Hepatocyte (in vitro differentiated cells): ENCODE measurements at regions not wholly inside any gene's neighbourhood (a gene's known extent, or its start where the extent isn't known, plus 50 kb on each side); places are given as distances from the start of the nearest gene placed in this dataset.
"Not testable (repeated sequence)": the region's sequence is repeated elsewhere in the genome, so short reads cannot be mapped to it uniquely, and the experiment has no call there.

Experiments
- DNase-seq: peaks from one replicate; pipeline ENCODE4 v3.0.0-alpha.2; 2016; ENCODE audit warnings: low spot score
- H2AFZ ChIP-seq: fragments of 200-600 bp; sonication (generic); 2 replicates; pipeline ENCODE4 v1.6.0; 2016; ENCODE audit warnings: antibody characterized with exemption, mild to moderate bottlenecking
- H3K27ac ChIP-seq: fragments of 200-600 bp; sonication (generic); 2 replicates; pipeline ENCODE4 v1.5.1; 2016; ENCODE audit warnings: mild to moderate bottlenecking
- H3K27me3 ChIP-seq: fragments of 200-600 bp; sonication (generic); 2 replicates; pipeline ENCODE4 v1.6.1; 2016
- H3K36me3 ChIP-seq: fragments of 200-600 bp; sonication (generic); replicated peaks from 2 replicates; pipeline ENCODE4 v1.5.1; 2016; ENCODE audit warnings: low read depth; ENCODE audit not compliant: insufficient read depth
- H3K4me1 ChIP-seq: fragments of 200-600 bp; sonication (generic); 2 replicates; pipeline ENCODE4 v1.5.1; 2016; ENCODE audit warnings: mild to moderate bottlenecking, moderate library complexity; ENCODE audit not compliant: insufficient read depth
- H3K4me2 ChIP-seq: fragments of 200-600 bp; sonication (generic); 2 replicates; pipeline ENCODE4 v1.6.0; 2016
- H3K4me3 ChIP-seq: fragments of 200-600 bp; sonication (generic); 2 replicates; pipeline ENCODE4 v1.5.1; 2016; ENCODE audit warnings: mild to moderate bottlenecking
- H3K79me2 ChIP-seq: fragments of 200-600 bp; sonication (generic); 2 replicates; pipeline ENCODE4 v1.6.0; 2017; ENCODE audit warnings: mild to moderate bottlenecking
- H3K9me2 ChIP-seq: fragments of 200-600 bp; sonication (generic); replicated peaks from 2 replicates; pipeline ENCODE4 v1.6.0; 2017; ENCODE audit warnings: mild to moderate bottlenecking; ENCODE audit not compliant: insufficient read depth
- H3K9me3 ChIP-seq: fragments of 200-600 bp; sonication (generic); 2 replicates; pipeline ENCODE4 v1.5.1; 2016; ENCODE audit warnings: low read depth, mild to moderate bottlenecking
- H4K20me1 ChIP-seq: fragments of 200-600 bp; sonication (generic); 2 replicates; pipeline ENCODE4 v1.6.0; 2016; ENCODE audit warnings: mild to moderate bottlenecking; ENCODE audit not compliant: insufficient read depth, poor library complexity, severe bottlenecking
- EZH2 ChIP-seq: fragments of 200-600 bp; sonication (generic); IDR thresholded peaks from 2 replicates; pipeline ENCODE4 v1.6.1; 2016; ENCODE audit warnings: antibody characterized with exemption, mild to moderate bottlenecking, borderline replicate concordance
- EZH2phosphoT487 ChIP-seq: fragments of 200-600 bp; sonication (generic); IDR thresholded peaks from one replicate; pipeline ENCODE4 v1.6.1; 2018; ENCODE audit warnings: antibody characterized with exemption, mild to moderate bottlenecking, low read depth, moderate library complexity; ENCODE audit not compliant: unreplicated experiment, severe bottlenecking
- WGBS: methylation state at CpG from one replicate; pipeline ENCODE4 v1.1.6; 2016; ENCODE audit warnings: low lambda C conversion rate; ENCODE audit errors: missing lambda C conversion rate; 5-methylcytosine and 5-hydroxymethylcytosine counted together
- TF ChIP-seq, protein P1 (sequence below): fragments of 200-600 bp; sonication (generic); IDR thresholded peaks from 2 replicates; pipeline ENCODE4 v1.5.1; 2016; ENCODE audit warnings: antibody characterized with exemption, mild to moderate bottlenecking; ENCODE audit not compliant: poor library complexity

DNA sequence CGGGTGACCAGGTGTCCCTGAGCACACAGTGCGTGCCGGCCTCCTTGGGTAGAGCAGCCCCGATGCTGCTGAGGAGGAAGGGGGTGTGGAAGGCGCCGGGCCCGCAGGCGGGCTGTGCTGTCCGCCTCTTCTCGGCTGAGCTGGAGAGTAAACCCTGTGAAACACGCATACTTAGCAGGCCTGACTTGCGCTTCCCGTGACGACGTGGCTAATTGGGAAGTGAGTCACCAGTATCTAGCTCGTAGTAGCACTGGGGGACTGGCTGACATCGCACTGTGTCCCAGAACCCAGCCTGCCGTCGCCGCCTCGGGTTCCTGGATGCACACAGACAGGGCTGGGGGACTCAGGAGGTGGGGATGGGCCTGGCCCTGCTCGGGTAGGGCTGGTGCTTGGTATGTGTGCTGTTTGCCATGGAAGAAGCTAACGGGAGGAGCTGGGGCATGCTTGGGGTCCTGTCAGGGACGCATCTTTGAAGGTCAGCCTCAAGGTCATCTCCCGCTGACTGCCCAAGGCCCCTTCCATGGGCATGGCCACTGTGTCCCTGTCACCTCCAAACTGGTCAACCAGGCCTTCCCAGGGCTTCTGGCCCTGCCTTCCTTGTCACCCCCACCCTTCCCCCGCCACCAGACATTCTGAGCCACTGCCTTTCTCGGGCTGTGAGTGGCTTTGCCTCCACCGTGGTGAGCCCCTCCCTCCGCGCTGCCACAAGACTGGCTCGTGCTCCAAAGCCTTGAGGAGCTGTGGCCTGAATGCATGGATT, 1327.0 kb downstream of the BRD1 start:
- Histone ChIP-seq H3K27me3 (no peaks in the 10 kb centered on the region), H3K4me2 (no peak overlapping the region)
- TF ChIP-seq EZH2 (no peak), EZH2phosphoT487 (no peak)
- TF ChIP-seq, protein P1, sequence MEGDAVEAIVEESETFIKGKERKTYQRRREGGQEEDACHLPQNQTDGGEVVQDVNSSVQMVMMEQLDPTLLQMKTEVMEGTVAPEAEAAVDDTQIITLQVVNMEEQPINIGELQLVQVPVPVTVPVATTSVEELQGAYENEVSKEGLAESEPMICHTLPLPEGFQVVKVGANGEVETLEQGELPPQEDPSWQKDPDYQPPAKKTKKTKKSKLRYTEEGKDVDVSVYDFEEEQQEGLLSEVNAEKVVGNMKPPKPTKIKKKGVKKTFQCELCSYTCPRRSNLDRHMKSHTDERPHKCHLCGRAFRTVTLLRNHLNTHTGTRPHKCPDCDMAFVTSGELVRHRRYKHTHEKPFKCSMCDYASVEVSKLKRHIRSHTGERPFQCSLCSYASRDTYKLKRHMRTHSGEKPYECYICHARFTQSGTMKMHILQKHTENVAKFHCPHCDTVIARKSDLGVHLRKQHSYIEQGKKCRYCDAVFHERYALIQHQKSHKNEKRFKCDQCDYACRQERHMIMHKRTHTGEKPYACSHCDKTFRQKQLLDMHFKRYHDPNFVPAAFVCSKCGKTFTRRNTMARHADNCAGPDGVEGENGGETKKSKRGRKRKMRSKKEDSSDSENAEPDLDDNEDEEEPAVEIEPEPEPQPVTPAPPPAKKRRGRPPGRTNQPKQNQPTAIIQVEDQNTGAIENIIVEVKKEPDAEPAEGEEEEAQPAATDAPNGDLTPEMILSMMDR, result no peak

DNA sequence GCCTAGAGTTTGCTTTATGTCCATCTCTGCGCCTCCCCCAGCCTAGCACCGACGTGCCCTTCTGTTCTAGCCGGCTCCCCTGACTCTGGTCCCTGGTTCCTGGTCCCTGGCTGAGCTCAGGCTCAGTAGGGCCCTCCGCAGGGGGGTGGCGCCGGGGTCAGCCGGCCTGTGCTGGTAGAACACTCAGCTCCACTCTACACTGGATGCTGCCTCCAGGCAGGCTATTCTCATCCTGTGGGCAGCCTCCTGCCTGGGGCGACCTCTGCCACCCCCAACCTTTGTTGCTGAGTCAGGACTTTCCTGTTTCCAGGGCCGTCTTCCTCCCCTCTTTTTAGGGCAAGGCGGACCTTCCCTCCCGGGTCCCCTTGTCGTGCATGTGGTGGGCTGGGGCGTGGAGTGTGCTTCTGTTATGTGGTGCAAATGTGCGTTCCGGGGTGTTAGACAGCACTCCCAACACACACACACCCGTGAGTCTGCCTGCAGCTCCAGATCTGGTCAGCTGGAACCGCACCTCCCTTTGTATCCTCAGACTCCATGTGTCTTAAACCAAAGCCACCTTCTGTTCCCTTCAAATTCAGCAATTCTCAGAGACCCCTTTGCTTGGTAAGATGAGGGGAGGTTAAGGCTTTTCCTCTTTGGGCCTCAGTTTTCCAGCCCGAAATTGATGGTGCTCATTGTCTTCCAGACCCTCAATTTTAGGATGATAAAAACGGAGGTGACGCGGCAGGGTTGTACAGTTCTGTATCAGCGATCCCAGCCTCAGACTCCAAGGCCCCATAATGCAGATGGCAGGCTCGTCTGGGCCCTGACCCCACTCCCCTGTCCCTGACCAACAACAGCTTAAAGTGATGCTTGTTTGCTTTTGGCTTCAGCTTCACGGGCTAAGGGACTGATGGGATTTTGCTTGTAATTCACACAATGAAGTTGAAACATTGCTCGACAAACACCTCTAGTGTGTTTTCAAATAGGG, 1327.9 kb downstream of the BRD1 start:
- Histone ChIP-seq H3K9me3 (no peaks in the 10 kb centered on the region), H3K4me2 (no peak overlapping the region), H4K20me1 (no peaks in the 10 kb centered on the region), H3K4me1 (no peaks in the 10 kb centered on the region), H3K27ac (no peak overlapping the region), H3K27me3 (no peaks in the 10 kb centered on the region), H3K4me3 (no peak overlapping the region), H3K9me2 (no peaks in the 10 kb centered on the region), H3K36me3 (no peaks in the 10 kb centered on the region), H3K79me2 (no peaks in the 10 kb centered on the region), H2AFZ (no peak overlapping the region)
- no peak for DNase-seq
- WGBS, result 79% methylated on average over 26 of the region's 26 CpGs
- no peak for TF ChIP-seq EZH2phosphoT487
- TF ChIP-seq, protein P1, result no peak
- no peak for TF ChIP-seq EZH2

More for the DNA sequence above, 1327.0 kb downstream of the BRD1 start:
- no peak overlapping the region for H3K27ac ChIP-seq
- DNase-seq, result peak; percentile 34
- H2AFZ ChIP-seq, result no peak overlapping the region
- 74% methylated on average over 31 of the region's 31 CpGs for WGBS
- no peaks in the 10 kb centered on the region for H3K36me3 ChIP-seq
- no peaks in the 10 kb centered on the region for H4K20me1 ChIP-seq
- H3K9me2 ChIP-seq, result no peaks in the 10 kb centered on the region
- no peak overlapping the region for H3K4me3 ChIP-seq
- no peaks in the 10 kb centered on the region for H3K79me2 ChIP-seq
- no peaks in the 10 kb centered on the region for H3K4me1 ChIP-seq
- H3K9me3 ChIP-seq, result no peaks in the 10 kb centered on the region

DNA sequence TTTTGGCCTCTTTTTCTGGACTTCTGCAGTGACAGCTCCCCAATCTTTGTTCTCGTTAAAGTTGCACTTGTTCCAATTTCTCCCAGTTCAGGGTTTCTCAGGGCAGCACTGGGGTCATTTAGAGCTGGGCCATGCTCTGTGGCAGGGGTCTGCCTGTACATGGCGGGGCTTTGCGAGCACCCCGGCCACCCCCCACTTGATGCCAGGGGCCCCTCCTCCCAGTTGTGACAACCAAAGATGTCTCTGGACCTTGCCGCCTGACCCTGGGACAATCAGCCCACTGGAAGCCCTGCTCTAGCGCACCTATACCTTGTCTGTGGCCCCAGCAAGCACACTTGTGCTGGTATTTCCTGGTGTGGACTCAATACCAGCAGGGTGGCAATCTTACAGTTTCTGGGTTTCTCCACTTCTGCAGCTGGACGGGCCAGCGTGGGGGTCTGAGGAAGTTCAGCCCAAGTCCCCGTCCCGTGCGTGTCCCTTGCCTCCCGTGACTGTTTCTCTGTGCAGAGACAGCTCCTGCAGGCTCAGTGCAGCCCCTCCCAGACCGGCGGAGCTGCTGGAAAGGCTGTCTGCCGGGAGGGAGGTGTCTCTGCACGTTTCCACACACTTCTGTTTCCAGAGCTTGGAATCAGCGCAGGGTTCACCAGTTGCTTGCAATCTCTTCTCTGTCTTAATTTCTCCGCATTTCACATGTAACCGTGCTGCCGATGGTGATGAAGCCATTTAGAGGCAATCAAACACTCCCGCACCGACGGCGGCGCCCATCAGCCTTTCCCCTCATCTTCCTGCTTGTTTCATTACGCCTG, 1328.9 kb downstream of the BRD1 start:
- TF ChIP-seq, protein P1, result no peak
- TF ChIP-seq EZH2, result no peak
- TF ChIP-seq EZH2phosphoT487, result no peak
- no peak overlapping the region for H3K4me2 ChIP-seq
- H4K20me1 ChIP-seq, result no peaks in the 10 kb centered on the region
- 65% methylated on average over 26 of the region's 26 CpGs for WGBS
- H3K36me3 ChIP-seq, result no peaks in the 10 kb centered on the region
- H3K4me3 ChIP-seq, result no peak overlapping the region
- no peak overlapping the region for H3K27ac ChIP-seq
- no peaks in the 10 kb centered on the region for H3K4me1 ChIP-seq
- no peaks in the 10 kb centered on the region for H3K27me3 ChIP-seq
- no peaks in the 10 kb centered on the region for H3K79me2 ChIP-seq
- DNase-seq, result no peak
- H3K9me2 ChIP-seq, result no peaks in the 10 kb centered on the region
- no peaks in the 10 kb centered on the region for H3K9me3 ChIP-seq
- no peak overlapping the region for H2AFZ ChIP-seq

DNA sequence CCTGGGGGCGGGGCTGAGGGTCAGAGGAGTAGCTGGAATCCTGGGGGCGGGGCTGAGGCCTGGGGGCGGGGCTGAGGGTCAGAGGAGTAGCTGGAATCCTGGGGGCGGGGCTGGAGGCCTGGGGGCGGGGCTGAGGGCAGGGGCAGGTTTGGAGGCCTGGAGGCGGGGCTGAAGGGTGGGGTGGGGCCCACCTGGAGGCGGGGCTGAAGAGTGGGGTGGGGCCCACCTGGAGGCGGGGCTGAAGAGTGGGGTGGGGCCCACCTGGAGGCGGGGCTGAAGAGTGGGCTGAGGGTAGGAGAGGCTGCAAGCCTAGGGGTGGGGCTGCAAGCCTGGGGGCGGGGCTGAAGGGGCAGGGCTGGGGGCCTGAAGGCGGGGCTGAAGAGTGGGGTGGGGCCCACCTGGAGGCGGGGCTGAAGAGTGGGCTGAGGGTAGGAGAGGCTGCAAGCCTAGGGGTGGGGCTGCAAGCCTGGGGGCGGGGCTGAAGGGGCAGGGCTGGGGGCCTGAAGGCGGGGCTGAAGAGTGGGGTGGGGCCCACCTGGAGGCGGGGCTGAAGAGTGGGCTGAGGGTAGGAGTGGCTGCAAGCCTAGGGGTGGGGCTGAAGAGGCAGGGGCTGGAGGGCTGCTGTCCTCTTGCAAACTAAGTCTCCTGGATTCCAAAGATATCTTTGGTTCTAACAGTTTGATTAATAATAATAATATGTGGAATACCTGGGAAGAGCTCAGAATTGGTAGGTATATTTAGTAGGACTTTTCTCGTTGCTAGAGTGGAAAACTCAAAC, 1329.7 kb downstream of the BRD1 start:
- not testable (repeated sequence) for H3K36me3 ChIP-seq, H3K79me2 ChIP-seq, H3K27ac ChIP-seq, H3K4me1 ChIP-seq, H4K20me1 ChIP-seq, H3K9me3 ChIP-seq, H3K4me3 ChIP-seq, H3K4me2 ChIP-seq, H2AFZ ChIP-seq, DNase-seq, H3K9me2 ChIP-seq, H3K27me3 ChIP-seq
- WGBS, result 82% methylated on average over 7 of the region's 16 CpGs
